ENCODE measurements at regions not wholly inside any gene's neighbourhood (a gene's known extent, or its start where the extent isn't known, plus 50 kb on each side); places are given as distances from the start of the nearest gene placed in this dataset.

DNA sequence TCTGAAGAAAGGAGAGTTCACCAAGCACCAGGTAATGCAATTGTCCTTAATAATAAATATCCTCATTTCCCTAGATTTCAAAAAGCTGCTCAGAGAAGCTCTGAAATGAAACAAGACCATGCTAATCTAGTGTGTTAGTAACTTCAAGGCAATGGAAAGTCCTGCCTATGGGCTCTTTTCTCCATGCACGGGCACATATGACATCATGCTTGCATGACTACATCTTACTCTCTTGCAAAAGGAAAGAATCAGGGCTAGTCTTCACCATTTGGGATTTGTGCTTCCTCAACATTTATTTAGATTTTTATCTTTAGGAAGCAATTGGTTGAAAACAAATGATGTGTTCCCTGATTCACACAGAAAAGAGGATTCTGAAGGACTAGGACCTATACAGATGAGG lies 204.0 kb upstream of the POU3F3 start:
- TF ChIP-seq EZH2 (IDR thresholded peaks at IDR 0.05; ENCODE audit: insufficient read depth, poor library complexity, severe bottlenecking) (no peak), EZH2phosphoT487 (IDR thresholded peaks at IDR 0.05; ENCODE audit: insufficient read depth, low read depth) (no peak)

All from GM23248 (cell line).